Esophagus muscularis mucosa (tissue), 4 donors: ENCODE measurements at regions not wholly inside any gene's neighbourhood (a gene's known extent, or its start where the extent isn't known, plus 50 kb on each side); places are given as distances from the start of the nearest gene placed in this dataset.

ENCODE experiments used
- DNase-seq: peaks from one replicate; pipeline ENCODE4 v3.0.0-alpha.2; 2017; ENCODE audit errors: extremely low spot score
- H3K27ac ChIP-seq, 4 donors: fragments of 200-600 bp; sonication (generic); replicated peaks in 1 of 4; 1 replicate in 3 of 4; 2 replicates in 1 of 4; pipeline ENCODE4 v1.5.1; 2016 to 2019; ENCODE audit warnings: mild to moderate bottlenecking in 1 of 4
- H3K27me3 ChIP-seq, 4 donors: fragments of 200-600 bp; sonication (generic); one replicate each; pipeline versions ENCODE4 v1.5.1 to v1.6.0; 2016 to 2019
- H3K36me3 ChIP-seq, 4 donors: fragments of 200-600 bp; sonication (generic); one replicate each; pipeline ENCODE4 v1.5.1; 2016 to 2019
- H3K4me1 ChIP-seq, 4 donors: fragments of 200-600 bp; sonication (generic); one replicate each; pipeline ENCODE4 v1.5.1; 2016 to 2019
- H3K4me3 ChIP-seq, 4 donors: fragments of 200-600 bp; sonication (generic); 1 replicate in 2 of 4; 2 replicates in 2 of 4; pipeline ENCODE4 v1.5.1; 2016 to 2019; ENCODE audit warnings: mild to moderate bottlenecking in 4 of 4, moderate library complexity in 1 of 4
- H3K9me3 ChIP-seq, 4 donors: fragments of 200-600 bp; sonication (generic); 1 replicate in 3 of 4; 2 replicates in 1 of 4; pipeline ENCODE4 v1.5.1; 2016 to 2019
- CTCF ChIP-seq, 3 experiments: fragments of 200-600 bp in 2 of 3; fragments of 450-650 bp in 1 of 3; sonication (generic) in 2 of 3; IDR thresholded peaks; one replicate each; pipeline ENCODE4 v1.5.1; 2017 to 2019; ENCODE audit warnings: antibody characterized with exemption in 3 of 3, mild to moderate bottlenecking in 2 of 3, moderate library complexity in 1 of 3
- EP300 ChIP-seq: sonication (generic); formaldehyde crosslinking; IDR thresholded peaks from one replicate; pipeline ENCODE4 v1.6.1; 2017; ENCODE audit warnings: antibody characterized with exemption
- POLR2A ChIP-seq: fragments of 450-650 bp; IDR thresholded peaks from one replicate; pipeline ENCODE4 v1.6.1; 2017; ENCODE audit warnings: antibody characterized with exemption, moderate library complexity, mild to moderate bottlenecking, low read depth
- POLR2AphosphoS5 ChIP-seq, 2 donors: sonication (generic); formaldehyde crosslinking; IDR thresholded peaks; one replicate each; pipeline ENCODE4 v1.6.1; 2017; ENCODE audit warnings: antibody characterized with exemption in 2 of 2
- WGBS: methylation state at CpG from one replicate; pipeline ENCODE4 v1.1.5; 2018; 5-methylcytosine and 5-hydroxymethylcytosine counted together
- intact Hi-C: fragments of 100-400 bp; cut with DNase I; formaldehyde crosslinking; loops from one replicate; pipeline ENCODE4 v1.15.1; 2023

GRCh38 chr5:81852291-81853029, 101.6 kb upstream of the SSBP2 start:
- WGBS, result 7% methylated on average over 21 of the region's 26 CpGs
- no peaks in the 10 kb centered on the region for H3K27me3 ChIP-seq
- peak overlapping the region; percentile 80 to 91 (median 86) for H3K27ac ChIP-seq
- DNase-seq, result no peak
- TF ChIP-seq CTCF (IDR thresholded peaks at IDR 0.05), result no peak
- TF ChIP-seq EP300, result no peak
- TF ChIP-seq POLR2A, result no peak
- TF ChIP-seq POLR2AphosphoS5 (IDR thresholded peaks at IDR 0.05), result no peak
- H3K9me3 ChIP-seq, result no peaks in the 10 kb centered on the region
- peaks cover 44 to 91% (median 85%) of the 10 kb centered on the region in 4 donors for H3K4me1 ChIP-seq
- H3K36me3 ChIP-seq, result no peaks in the 10 kb centered on the region
- H3K4me3 ChIP-seq, result peak overlapping the region; percentile 52 to 67 (median 58)
- intact Hi-C loops, result loop anchor here (2.0 to 5.0 kb wide), 2 partner anchors 315 to 346 kb away; no protein-coding TSS in a partner anchor

- Histone ChIP-seq H3K4me3 (peak overlapping the region; percentile 52 to 67 (median 58)), H3K9me3 (no peaks in the 10 kb centered on the region), H3K27me3 (no peaks in the 10 kb centered on the region), H3K27ac (peak overlapping the region; percentile 80 to 91 (median 86)), H3K4me1 (peaks cover 39 to 85% (median 81%) of the 10 kb centered on the region in 4 donors), H3K36me3 (no peaks in the 10 kb centered on the region)
- TF ChIP-seq POLR2A (no peak), EP300 (peak; percentile 36), POLR2AphosphoS5 (IDR thresholded peaks at IDR 0.05) (peak; percentile 91 to 92), CTCF (IDR thresholded peaks at IDR 0.05) (peak in 1 of 3 experiments; percentile 14)
- intact Hi-C loops, result loop anchor here (1.0 to 5.0 kb wide), 4 partner anchors 64 to 345 kb away; partner anchors contain the start of gene SSBP2
- peak; percentile 97 for DNase-seq
- WGBS, result 2% methylated on average over 23 of the region's 31 CpGs
Observed at GRCh38 chr5:81851481-81852178, 100.7 kb upstream of the SSBP2 start.

GRCh38 chr5:81850501-81851357, 99.8 kb upstream of the SSBP2 start:
- Histone ChIP-seq H3K4me1 (peaks cover 39 to 77% (median 75%) of the 10 kb centered on the region in 4 donors), H3K27ac (peak overlapping the region; percentile 80 to 91 (median 86)), H3K4me3 (peak overlapping the region; percentile 52 to 67 (median 58)), H3K36me3 (no peaks in the 10 kb centered on the region), H3K9me3 (no peaks in the 10 kb centered on the region), H3K27me3 (no peaks in the 10 kb centered on the region)
- peak; percentile 14 for TF ChIP-seq POLR2A
- TF ChIP-seq EP300, result no peak
- TF ChIP-seq POLR2AphosphoS5 (IDR thresholded peaks at IDR 0.05), result peak in 1 of 2 donors; percentile 54
- no peak for TF ChIP-seq CTCF (IDR thresholded peaks at IDR 0.05)
- intact Hi-C loops, result loop anchor here (1.0 to 5.0 kb wide), 3 partner anchors 63 to 317 kb away; partner anchors contain the start of gene SSBP2
- no peak for DNase-seq
- 32% methylated on average over 6 of the region's 6 CpGs for WGBS

GRCh38 chr5:81849770-81850367, 99.0 kb upstream of the SSBP2 start:
- intact Hi-C loops, result loop anchor here (5.0 kb wide), 1 partner anchor 317 kb away; no protein-coding TSS in a partner anchor
- 80% methylated on average over 4 of the region's 4 CpGs for WGBS
- TF ChIP-seq CTCF (IDR thresholded peaks at IDR 0.05), result no peak
- TF ChIP-seq POLR2AphosphoS5 (IDR thresholded peaks at IDR 0.05), result no peak
- no peak for TF ChIP-seq EP300
- Histone ChIP-seq H3K4me1 (peaks cover 34 to 69% (median 68%) of the 10 kb centered on the region in 4 donors), H3K27ac (peak overlapping the region; percentile 80 to 91 (median 86)), H3K4me3 (no peak overlapping the region), H3K27me3 (no peaks in the 10 kb centered on the region), H3K36me3 (no peaks in the 10 kb centered on the region), H3K9me3 (no peaks in the 10 kb centered on the region)
- DNase-seq, result no peak
